ENCODE measurements at regions not wholly inside any gene's neighbourhood (a gene's known extent, or its start where the extent isn't known, plus 50 kb on each side); places are given as distances from the start of the nearest gene placed in this dataset.

DNA sequence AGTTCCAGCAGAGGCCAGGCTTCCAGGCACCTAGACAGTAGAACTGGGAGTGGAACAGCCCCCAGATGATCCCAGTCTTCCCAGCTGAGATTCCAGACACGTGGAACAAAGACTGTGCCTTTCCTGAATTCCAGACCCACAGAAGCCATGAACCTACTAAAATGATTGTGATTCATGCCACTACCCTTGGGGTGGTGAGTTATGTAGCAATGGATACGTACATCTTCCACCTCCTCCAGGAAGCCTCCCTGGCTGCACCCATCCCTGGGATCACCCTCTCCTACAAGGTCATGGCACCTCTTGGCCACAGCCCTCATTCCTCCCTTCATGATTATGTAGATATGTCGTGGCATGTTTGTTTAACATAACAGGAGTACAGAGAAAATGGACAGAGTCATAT is 83.4 kb downstream of the NPTX2 start:
- Histone ChIP-seq H3K36me3 (no peaks in the 10 kb centered on the region), H3K27me3 (ENCODE audit: insufficient read depth, low read depth, severe bottlenecking) (no peaks in the 10 kb centered on the region), H3K4me3 (ENCODE audit: low read depth, low read length) (no peak overlapping the region), H3K9me3 (ENCODE audit: severe bottlenecking) (no peaks in the 10 kb centered on the region), H3K27ac (no peak overlapping the region)
- TF ChIP-seq CTCF (IDR thresholded peaks at IDR 0.05; ENCODE audit: low read depth, low read length) = no peak
- DNase-seq = no peak

GRCh38 chr7:98701372-98701771 is 84.3 kb downstream of the NPTX2 start:
- TF ChIP-seq CTCF (IDR thresholded peaks at IDR 0.05; ENCODE audit: low read depth, low read length) = no peak
- no peak for DNase-seq
- no peak overlapping the region for H3K4me3 ChIP-seq (ENCODE audit: low read depth, low read length)

GRCh38 chr7:98702021-98702420 is 84.9 kb downstream of the NPTX2 start:
- no peaks in the 10 kb centered on the region for H3K36me3 ChIP-seq
- no peak overlapping the region for H3K4me3 ChIP-seq (ENCODE audit: low read depth, low read length)
- DNase-seq = no peak
- H3K9me3 ChIP-seq (ENCODE audit: severe bottlenecking) = no peaks in the 10 kb centered on the region
- no peak for TF ChIP-seq CTCF (IDR thresholded peaks at IDR 0.05; ENCODE audit: low read depth, low read length)
- H3K27me3 ChIP-seq (ENCODE audit: insufficient read depth, low read depth, severe bottlenecking) = no peaks in the 10 kb centered on the region
- H3K27ac ChIP-seq = no peak overlapping the region

More at GRCh38 chr7:98701372-98701771, 84.3 kb downstream of the NPTX2 start:
- Histone ChIP-seq H3K27me3 (ENCODE audit: insufficient read depth, low read depth, severe bottlenecking) (no peaks in the 10 kb centered on the region), H3K27ac (no peak overlapping the region), H3K9me3 (ENCODE audit: severe bottlenecking) (no peaks in the 10 kb centered on the region), H3K36me3 (no peaks in the 10 kb centered on the region)

DNA sequence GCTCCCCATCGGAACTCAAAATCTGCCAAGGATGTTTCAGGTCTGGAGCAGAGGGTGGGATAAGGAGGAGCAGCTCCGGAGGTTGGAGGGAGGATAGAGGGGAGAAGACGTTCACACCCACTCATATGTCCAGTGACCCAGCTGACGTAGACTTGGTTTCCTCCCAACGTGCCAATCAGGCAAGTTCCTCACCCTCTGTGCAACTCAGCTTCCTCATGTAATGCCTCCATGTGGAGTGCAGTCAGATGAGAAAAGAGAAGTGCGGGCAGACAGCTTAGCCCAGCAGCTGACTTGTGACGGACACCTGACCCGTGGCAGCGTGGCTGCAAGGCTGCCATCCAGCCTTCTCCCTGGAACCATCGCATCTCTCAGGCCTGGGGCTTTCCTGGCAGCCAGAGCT is 86.8 kb downstream of the NPTX2 start:
- H3K4me3 ChIP-seq (ENCODE audit: low read depth, low read length) = no peak overlapping the region
- no peak for DNase-seq
- TF ChIP-seq CTCF (IDR thresholded peaks at IDR 0.05; ENCODE audit: low read depth, low read length) = no peak
- H3K9me3 ChIP-seq (ENCODE audit: severe bottlenecking) = no peaks in the 10 kb centered on the region
- no peaks in the 10 kb centered on the region for H3K36me3 ChIP-seq
- H3K27me3 ChIP-seq (ENCODE audit: insufficient read depth, low read depth, severe bottlenecking) = no peaks in the 10 kb centered on the region
- H3K27ac ChIP-seq = no peak overlapping the region

DNA sequence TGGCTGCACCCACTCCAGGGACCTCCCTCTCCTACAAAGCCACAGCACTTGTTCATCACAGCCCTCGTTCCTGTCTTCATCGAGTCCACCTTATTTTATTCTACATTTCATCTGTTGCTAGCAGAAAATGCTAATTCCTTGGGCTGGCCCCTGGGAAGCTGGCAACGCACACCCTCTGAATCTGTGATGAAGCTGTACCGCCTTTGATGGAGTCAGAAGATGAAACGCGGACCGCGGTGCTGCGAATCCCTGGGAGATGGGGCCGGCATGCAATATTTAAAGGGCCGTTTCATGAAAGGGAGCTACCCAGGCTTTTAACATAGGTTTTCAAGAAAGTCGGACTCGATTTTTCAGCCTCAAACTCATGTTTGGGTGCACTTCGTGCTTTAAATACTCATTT is 88.5 kb downstream of the NPTX2 start:
- H3K36me3 ChIP-seq = no peaks in the 10 kb centered on the region
- no peak for TF ChIP-seq CTCF (IDR thresholded peaks at IDR 0.05; ENCODE audit: low read depth, low read length)
- DNase-seq = no peak

DNA sequence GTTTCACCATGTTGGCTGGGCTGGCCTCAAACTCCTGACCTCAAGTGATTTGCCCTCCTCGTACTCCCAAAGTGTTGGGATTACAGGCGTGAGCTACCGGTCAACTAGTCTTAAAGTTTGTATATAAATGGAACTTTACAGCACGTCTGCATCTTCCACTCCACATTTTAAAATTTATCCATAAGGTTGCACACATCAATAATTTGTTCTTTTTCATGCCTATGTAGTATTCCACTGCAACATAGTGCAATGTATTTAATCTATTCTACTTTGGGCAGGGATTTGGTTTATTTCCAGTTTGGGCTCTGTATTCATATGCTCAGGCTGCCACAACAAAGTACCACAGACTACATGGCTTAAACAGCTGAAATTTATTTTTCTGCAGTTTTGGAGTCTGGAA is 90.0 kb downstream of the NPTX2 start:
- no peak for TF ChIP-seq CTCF (IDR thresholded peaks at IDR 0.05; ENCODE audit: low read depth, low read length)
- H3K9me3 ChIP-seq (ENCODE audit: severe bottlenecking) = no peaks in the 10 kb centered on the region
- H3K36me3 ChIP-seq = no peaks in the 10 kb centered on the region
- no peak for DNase-seq
- H3K27me3 ChIP-seq (ENCODE audit: insufficient read depth, low read depth, severe bottlenecking) = no peaks in the 10 kb centered on the region
- no peak overlapping the region for H3K4me3 ChIP-seq (ENCODE audit: low read depth, low read length)
- no peak overlapping the region for H3K27ac ChIP-seq

More for the DNA sequence above, 88.5 kb downstream of the NPTX2 start:
- no peak overlapping the region for H3K4me3 ChIP-seq (ENCODE audit: low read depth, low read length)
- no peak overlapping the region for H3K27ac ChIP-seq
- H3K27me3 ChIP-seq (ENCODE audit: insufficient read depth, low read depth, severe bottlenecking) = no peaks in the 10 kb centered on the region
- H3K9me3 ChIP-seq (ENCODE audit: severe bottlenecking) = no peaks in the 10 kb centered on the region
